DMS153 (cell line): ENCODE measurements at regions not wholly inside any gene's neighbourhood (a gene's known extent, or its start where the extent isn't known, plus 50 kb on each side); places are given as distances from the start of the nearest gene placed in this dataset.

Experiments used
- DNase-seq: peaks from one replicate; lab custom pipeline; 2025; lab: John Stamatoyannopoulos, UW

- DNase-seq: no peak
Observed at GRCh38 chr15:25959100-25959499, 96.0 kb upstream of the ATP10A start.

DNA sequence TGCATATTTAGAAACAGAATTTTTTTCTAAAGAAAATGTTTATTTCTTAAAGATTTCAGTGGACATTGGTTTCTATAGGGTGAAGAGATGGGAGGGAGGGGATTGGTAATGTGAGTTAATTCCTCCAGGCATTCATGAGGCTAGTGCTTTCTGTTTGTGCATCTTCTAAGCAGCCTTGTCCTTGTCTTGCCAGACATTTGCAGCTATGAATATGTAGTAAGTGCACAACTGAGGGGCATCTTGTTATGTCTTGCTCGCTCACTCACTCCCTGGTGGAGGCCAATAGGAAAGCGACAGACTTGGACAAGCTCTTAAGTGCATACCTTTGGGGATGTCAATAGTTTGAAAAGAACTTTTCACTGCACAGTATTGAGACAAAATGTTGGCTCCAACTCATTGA lies 92.5 kb upstream of the ATP10A start:
- DNase-seq: no peak

GRCh38 chr15:25954398-25954797 lies 91.3 kb upstream of the ATP10A start:
- no peak for DNase-seq

- DNase-seq: no peak
Observed at GRCh38 chr15:25950014-25950413, 86.9 kb upstream of the ATP10A start.

DNA sequence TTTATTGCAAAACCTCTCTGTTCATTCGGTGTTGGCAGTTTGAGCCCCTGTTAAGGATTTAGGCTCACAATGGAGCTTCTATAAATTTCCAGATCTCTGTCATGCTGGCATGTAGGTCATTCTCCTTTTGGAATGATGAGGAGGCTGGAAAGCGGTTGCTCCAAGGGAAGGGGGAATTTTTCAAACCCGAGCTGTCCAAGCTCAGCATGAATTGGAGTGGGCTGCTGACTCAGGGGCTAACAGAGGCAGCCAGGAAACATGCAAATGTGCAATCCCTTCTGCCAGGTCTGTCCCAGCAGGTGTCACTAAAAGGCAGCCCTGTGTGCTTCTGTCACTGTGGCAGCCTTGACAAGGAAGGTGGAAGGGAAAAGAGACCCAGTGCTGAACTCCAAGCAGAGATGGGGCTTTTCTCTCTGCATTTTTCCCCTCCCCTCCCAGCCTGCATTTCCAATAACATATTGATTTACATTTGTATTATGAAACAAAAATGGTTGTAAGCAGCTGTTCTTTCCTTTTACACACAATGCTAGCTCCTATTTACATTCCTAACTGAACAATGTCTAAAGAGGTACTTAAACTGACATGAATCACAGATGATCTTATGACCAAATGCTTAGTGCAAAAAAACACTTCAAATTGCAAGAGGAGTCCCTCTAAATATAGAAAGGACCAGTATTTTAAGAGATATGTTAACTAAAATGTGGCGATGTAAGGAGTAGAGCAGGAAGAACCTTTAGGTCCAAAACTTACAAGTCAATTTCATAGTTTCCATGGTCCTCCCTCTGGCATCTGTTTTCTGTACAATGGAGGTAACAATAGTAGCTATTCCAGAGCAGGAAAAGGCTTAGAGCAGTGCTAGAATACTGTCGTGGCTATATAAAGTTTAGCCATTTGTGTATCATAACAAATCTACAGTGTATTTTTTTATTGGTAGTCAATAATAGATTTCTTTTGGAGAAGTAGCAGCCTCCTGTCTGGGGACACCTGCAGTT lies 84.5 kb upstream of the ATP10A start:
- DNase-seq: peak; percentile 52

DNA sequence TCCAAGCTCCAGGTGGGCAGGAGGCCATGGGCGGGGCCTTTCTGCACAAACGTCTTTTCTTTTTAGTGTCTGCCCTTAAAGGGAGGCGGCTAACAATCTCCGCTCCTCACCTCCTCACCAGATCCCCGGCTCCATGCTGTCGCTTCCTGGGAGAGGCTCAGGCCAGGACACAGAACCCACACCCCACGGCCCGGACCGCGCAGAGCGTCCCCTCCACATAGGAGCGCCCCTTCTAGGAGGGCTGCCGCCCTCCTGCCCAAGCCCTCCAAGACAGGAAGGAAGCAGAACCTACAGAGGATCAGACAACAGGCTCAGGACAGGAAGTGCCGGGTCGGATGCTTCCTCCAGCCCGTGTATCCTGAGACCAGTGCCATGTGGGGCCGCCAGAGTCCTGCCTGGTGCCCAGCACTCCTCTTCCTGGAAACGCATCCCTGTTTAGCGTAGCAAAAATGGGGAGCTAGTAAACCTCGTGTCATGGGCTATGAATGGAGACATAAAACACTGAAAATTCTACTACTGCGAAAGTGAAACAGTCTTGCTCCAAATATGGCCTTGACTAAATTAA lies 83.2 kb upstream of the ATP10A start:
- DNase-seq: no peak

DNA sequence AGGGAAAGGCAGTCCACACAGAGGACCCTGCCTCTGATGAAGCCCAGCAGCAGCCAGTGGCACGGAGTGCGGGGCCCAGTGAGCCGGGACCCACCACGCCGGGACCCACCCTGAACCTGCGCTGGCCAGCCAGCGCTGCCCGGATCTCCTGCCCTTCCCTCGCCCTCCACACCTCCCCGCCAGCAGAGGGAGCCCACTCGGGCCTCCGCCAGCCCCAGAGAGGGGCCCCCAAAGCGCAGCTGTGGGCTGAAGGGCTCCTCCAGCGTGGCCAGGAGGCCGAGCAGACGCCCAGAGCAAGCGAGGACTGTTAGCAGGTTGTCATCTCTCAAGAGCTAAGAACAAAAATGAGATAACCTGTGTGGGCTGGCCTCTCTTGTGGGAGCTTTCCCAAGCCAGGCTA lies 81.3 kb upstream of the ATP10A start:
- no peak for DNase-seq

- no peak for DNase-seq
Observed at GRCh38 chr15:25943831-25944230, 80.7 kb upstream of the ATP10A start.

- DNase-seq: no peak
Observed at GRCh38 chr15:25939122-25939521, 76.0 kb upstream of the ATP10A start.

- no peak for DNase-seq
Observed at GRCh38 chr15:25937796-25938195, 74.7 kb upstream of the ATP10A start.

GRCh38 chr15:25936004-25936403 lies 72.9 kb upstream of the ATP10A start:
- DNase-seq: no peak

DNA sequence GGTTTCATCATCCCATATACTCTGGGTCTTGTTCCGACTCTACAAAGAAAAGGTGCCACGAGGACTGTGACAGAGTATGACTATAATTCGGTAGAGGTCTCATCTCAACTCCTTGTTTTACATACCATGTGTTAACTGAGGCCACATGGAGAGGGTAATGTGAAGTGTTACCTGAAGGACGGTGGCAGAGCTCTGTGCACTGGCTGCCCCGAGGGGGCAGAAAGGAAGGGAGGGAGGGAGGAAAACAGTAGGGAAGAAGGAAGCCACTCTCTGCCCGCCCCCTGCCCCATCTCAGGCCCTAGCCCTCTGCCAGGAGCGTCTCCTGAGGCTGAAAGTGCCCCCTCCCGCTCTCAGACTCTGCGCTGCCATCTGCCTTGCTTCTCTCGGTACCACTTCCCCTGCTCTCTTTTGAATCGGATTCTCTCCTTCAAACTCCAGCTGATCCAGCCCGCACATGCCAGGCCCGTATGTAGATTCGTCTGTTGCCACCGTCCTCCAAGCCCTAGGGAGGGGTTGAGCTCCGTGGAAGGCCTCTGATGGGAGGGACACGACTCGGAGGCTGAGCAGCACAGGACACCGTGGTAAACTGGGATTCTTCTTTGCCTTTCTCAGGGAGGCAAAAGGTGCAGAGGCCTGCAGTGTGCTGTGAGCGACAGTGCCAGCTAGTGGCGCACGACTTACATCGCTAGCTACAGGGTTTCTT lies 70.5 kb upstream of the ATP10A start:
- peak; percentile 23 for DNase-seq

- no peak for DNase-seq
Observed at GRCh38 chr15:25932696-25933095, 69.6 kb upstream of the ATP10A start.

GRCh38 chr15:25931851-25932250 lies 68.7 kb upstream of the ATP10A start:
- DNase-seq: no peak

- DNase-seq: no peak
Observed at GRCh38 chr15:25930931-25931330, 67.8 kb upstream of the ATP10A start.
